ENCODE measurements at regions not wholly inside any gene's neighbourhood (a gene's known extent, or its start where the extent isn't known, plus 50 kb on each side); places are given as distances from the start of the nearest gene placed in this dataset.

DNA sequence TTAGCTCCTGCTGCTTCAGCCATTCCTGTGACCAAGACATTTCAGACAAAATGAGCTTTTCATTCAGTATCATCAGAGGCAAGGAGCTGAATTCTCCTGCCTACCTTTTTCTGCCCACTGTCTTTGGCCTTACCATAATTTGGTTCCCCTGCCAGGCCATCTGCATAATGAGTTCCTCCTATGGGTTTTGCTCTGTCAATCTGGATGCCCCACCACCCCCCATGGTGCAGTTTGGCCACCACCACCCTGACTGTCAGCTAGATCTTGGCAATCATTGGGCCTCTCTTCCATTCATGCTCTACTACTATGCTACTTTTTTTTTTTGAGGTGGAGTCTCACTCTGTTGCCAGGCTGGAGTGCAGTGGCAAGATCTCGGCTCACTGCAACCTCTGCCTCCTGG, 169.2 kb upstream of the ZKSCAN2 start:
- H3K4me3 Mint-ChIP-seq: no peak overlapping the region
- H3K4me1 Mint-ChIP-seq: no peaks in the 10 kb centered on the region
- peaks cover 82% of the 10 kb centered on the region for H3K9me3 Mint-ChIP-seq
- no peak overlapping the region for H3K27ac Mint-ChIP-seq
- Histone ChIP-seq H3K27ac (ENCODE audit: low read depth) (no peak overlapping the region), H4K20me1 (replicated peaks; ENCODE audit: insufficient read depth) (no peaks in the 10 kb centered on the region), H3K27me3 (ENCODE audit: insufficient read depth) (no peaks in the 10 kb centered on the region), H2AFZ (no peak overlapping the region), H3K79me2 (replicated peaks; ENCODE audit: insufficient read depth) (no peaks in the 10 kb centered on the region), H3K36me3 (ENCODE audit: insufficient read depth) (0 out of 2 replicates have a peak, but pooled peaks cover 4% of the 10 kb centered on the region), H3K9me2 (ENCODE audit: insufficient read depth) (no peaks in the 10 kb centered on the region), H3K4me1 (ENCODE audit: insufficient read depth) (no peaks in the 10 kb centered on the region), H3F3A (replicated peaks; ENCODE audit: low read depth) (no peaks in the 10 kb centered on the region), H3K4me3 (no peak overlapping the region), H3K4me2 (no peak overlapping the region)
- DNase-seq (ENCODE audit: low spot score) (no peak), ATAC-seq (no peak)
- 0 out of 3 replicates have a peak, but pooled peaks cover 3% of the 10 kb centered on the region for H3K36me3 Mint-ChIP-seq (ENCODE audit: low read depth)
- TF ChIP-seq EZH2phosphoT487 (IDR thresholded peaks at IDR 0.05; ENCODE audit: unreplicated experiment) (no peak), CREB1 (CRISPR knock-in tag; IDR thresholded peaks at IDR 0.05; ENCODE audit: low read depth) (no peak)
- TF ChIP-seq, protein P1, sequence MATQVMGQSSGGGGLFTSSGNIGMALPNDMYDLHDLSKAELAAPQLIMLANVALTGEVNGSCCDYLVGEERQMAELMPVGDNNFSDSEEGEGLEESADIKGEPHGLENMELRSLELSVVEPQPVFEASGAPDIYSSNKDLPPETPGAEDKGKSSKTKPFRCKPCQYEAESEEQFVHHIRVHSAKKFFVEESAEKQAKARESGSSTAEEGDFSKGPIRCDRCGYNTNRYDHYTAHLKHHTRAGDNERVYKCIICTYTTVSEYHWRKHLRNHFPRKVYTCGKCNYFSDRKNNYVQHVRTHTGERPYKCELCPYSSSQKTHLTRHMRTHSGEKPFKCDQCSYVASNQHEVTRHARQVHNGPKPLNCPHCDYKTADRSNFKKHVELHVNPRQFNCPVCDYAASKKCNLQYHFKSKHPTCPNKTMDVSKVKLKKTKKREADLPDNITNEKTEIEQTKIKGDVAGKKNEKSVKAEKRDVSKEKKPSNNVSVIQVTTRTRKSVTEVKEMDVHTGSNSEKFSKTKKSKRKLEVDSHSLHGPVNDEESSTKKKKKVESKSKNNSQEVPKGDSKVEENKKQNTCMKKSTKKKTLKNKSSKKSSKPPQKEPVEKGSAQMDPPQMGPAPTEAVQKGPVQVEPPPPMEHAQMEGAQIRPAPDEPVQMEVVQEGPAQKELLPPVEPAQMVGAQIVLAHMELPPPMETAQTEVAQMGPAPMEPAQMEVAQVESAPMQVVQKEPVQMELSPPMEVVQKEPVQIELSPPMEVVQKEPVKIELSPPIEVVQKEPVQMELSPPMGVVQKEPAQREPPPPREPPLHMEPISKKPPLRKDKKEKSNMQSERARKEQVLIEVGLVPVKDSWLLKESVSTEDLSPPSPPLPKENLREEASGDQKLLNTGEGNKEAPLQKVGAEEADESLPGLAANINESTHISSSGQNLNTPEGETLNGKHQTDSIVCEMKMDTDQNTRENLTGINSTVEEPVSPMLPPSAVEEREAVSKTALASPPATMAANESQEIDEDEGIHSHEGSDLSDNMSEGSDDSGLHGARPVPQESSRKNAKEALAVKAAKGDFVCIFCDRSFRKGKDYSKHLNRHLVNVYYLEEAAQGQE (IDR thresholded peaks at IDR 0.05; ENCODE audit: unreplicated experiment): no peak
- H3K27me3 Mint-ChIP-seq (ENCODE audit: insufficient read depth, low read depth, poor library complexity): peaks cover 2% of the 10 kb centered on the region

DNA sequence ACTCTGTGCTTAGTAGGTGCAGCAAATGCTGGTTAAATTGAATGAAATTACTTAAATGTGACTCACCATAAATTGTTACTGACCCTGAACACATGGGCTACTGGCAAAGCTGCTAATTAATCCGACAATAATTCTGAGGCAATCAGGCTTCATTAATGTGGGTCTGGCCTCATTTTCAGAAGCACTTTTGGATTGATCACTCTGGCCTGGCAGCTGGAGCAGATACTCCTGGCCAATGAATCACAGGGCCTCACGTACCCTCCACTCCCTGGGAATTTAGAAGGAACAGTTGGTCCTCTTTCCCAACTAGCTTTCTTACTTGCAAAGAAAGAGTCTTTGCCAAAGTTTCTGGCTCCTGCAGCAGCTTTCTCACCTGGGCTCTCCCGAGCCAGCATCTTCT, 162.0 kb upstream of the ZKSCAN2 start:
- ATAC-seq (no peak), DNase-seq (ENCODE audit: low spot score) (no peak)
- Histone ChIP-seq H3F3A (replicated peaks; ENCODE audit: low read depth) (no peaks in the 10 kb centered on the region), H3K79me2 (replicated peaks; ENCODE audit: insufficient read depth) (no peaks in the 10 kb centered on the region), H2AFZ (no peak overlapping the region), H4K20me1 (replicated peaks; ENCODE audit: insufficient read depth) (no peaks in the 10 kb centered on the region), H3K4me2 (no peak overlapping the region), H3K9me2 (ENCODE audit: insufficient read depth) (no peaks in the 10 kb centered on the region), H3K4me1 (ENCODE audit: insufficient read depth) (no peaks in the 10 kb centered on the region), H3K27me3 (ENCODE audit: insufficient read depth) (no peaks in the 10 kb centered on the region), H3K27ac (ENCODE audit: low read depth) (no peak overlapping the region), H3K36me3 (ENCODE audit: insufficient read depth) (no peaks in the 10 kb centered on the region), H3K4me3 (no peak overlapping the region)
- Mint-ChIP-seq H3K27me3 (ENCODE audit: insufficient read depth, low read depth, poor library complexity) (no peaks in the 10 kb centered on the region), H3K4me3 (no peak overlapping the region), H3K36me3 (ENCODE audit: low read depth) (no peaks in the 10 kb centered on the region; the same call in 2 of the 3 replicates), H3K27ac (no peak overlapping the region), H3K9me3 (peaks cover 43% of the 10 kb centered on the region), H3K4me1 (no peaks in the 10 kb centered on the region)
- TF ChIP-seq, protein P2, sequence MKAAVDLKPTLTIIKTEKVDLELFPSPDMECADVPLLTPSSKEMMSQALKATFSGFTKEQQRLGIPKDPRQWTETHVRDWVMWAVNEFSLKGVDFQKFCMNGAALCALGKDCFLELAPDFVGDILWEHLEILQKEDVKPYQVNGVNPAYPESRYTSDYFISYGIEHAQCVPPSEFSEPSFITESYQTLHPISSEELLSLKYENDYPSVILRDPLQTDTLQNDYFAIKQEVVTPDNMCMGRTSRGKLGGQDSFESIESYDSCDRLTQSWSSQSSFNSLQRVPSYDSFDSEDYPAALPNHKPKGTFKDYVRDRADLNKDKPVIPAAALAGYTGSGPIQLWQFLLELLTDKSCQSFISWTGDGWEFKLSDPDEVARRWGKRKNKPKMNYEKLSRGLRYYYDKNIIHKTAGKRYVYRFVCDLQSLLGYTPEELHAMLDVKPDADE (IDR thresholded peaks at IDR 0.05): no peak
- TF ChIP-seq CREB1 (CRISPR knock-in tag; IDR thresholded peaks at IDR 0.05; ENCODE audit: low read depth) (no peak), EZH2phosphoT487 (IDR thresholded peaks at IDR 0.05; ENCODE audit: unreplicated experiment) (no peak), JUNB (IDR thresholded peaks at IDR 0.05; ENCODE audit: unreplicated experiment) (no peak), STAT1 (IDR thresholded peaks at IDR 0.05; ENCODE audit: unreplicated experiment) (no peak)
- TF ChIP-seq, protein P3, sequence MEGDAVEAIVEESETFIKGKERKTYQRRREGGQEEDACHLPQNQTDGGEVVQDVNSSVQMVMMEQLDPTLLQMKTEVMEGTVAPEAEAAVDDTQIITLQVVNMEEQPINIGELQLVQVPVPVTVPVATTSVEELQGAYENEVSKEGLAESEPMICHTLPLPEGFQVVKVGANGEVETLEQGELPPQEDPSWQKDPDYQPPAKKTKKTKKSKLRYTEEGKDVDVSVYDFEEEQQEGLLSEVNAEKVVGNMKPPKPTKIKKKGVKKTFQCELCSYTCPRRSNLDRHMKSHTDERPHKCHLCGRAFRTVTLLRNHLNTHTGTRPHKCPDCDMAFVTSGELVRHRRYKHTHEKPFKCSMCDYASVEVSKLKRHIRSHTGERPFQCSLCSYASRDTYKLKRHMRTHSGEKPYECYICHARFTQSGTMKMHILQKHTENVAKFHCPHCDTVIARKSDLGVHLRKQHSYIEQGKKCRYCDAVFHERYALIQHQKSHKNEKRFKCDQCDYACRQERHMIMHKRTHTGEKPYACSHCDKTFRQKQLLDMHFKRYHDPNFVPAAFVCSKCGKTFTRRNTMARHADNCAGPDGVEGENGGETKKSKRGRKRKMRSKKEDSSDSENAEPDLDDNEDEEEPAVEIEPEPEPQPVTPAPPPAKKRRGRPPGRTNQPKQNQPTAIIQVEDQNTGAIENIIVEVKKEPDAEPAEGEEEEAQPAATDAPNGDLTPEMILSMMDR (conservative IDR thresholded peaks at IDR 0.05; ENCODE audit: low read depth in 2 of 2): no peak
- TF ChIP-seq, protein P1 (IDR thresholded peaks at IDR 0.05; ENCODE audit: unreplicated experiment): no peak

All from GM23338 (cell line).